GM18517 (cell line): ENCODE measurements at regions not wholly inside any gene's neighbourhood (a gene's known extent, or its start where the extent isn't known, plus 50 kb on each side); places are given as distances from the start of the nearest gene placed in this dataset.
"Not testable (repeated sequence)": the region's sequence is repeated elsewhere in the genome, so short reads cannot be mapped to it uniquely, and the experiment has no call there.

ENCODE experiments used
- ATAC-seq: cut with Tn5 transposase; IDR thresholded peaks from one replicate; pipeline ENCODE4 v1.9.1; 2021; ENCODE audit warnings: mild to moderate bottlenecking, moderate library complexity; ENCODE audit not compliant: unreplicated experiment

DNA sequence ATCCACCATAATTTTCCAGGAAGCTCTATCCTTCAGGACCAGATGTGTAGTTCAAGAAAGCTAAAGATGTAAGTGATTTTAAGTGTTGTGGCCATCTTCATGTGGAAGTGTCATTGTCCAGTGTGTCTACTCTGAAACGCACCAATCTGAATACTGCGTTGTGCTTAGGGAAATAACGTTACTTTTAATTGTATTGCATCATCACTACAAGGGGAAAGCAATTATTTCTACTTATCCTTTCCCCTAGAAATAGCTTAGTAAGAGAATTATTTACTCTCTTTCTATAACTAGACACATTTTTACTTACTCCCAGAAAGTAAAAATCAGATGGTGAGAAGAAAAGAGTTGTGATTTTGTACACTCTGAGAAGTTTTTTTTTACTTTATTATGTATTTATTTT lies 102.4 kb upstream of the DLGAP1 start:
- no peak for ATAC-seq

GRCh38 chr18:4551001-4551360 lies 95.9 kb upstream of the DLGAP1 start:
- ATAC-seq: no peak

DNA sequence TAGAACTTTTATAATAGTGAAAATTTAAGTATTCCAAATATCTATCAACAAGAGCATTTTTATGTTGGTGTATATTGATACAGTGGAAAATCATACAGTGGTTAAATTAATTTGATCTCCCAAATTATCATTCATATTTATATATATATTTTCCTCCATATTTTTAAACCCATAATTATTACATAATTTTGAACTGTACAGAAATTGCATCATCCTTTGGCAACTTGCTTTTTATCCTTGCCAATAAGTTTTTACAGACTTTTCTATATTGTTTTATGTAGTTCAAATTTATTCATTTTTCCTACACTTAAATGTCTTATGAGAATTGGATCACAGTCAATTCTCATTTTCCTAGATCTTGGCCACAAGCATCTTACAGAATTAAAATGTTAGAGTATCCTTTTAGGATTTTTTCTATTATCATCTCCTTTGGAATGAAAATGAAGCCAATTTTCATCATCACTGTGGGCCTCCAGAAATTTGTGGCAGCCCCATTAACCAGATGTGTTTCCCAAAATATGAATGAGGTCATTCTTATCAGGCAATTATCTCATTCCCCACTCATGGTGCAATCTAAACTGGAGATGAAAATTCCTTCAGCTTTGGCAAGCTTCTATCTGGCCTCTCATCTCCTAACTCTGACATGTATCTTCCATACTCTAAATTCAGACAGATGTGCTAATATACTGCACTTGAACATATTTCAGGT lies 94.2 kb upstream of the DLGAP1 start:
- ATAC-seq: no peak

GRCh38 chr18:4547126-4547525 lies 92.0 kb upstream of the DLGAP1 start:
- ATAC-seq: no peak

DNA sequence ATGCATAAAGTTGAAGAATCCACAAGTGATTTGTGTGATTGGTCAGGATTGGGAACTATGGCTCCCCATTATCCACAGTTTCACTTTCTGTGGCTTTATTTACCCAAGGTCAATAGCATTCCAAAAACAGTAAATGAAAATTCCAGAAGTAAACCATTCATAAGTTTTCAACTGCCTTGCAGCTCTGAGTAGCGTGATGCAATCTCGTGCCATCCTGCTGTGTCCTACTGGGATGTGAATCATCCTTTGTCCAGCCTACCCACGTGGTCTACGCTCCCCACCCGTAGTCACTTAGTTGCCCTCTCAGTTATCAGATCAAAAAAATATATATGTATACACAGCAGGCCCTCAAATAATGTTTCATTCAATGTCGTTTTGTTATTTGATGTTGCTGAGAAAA lies 89.0 kb upstream of the DLGAP1 start:
- no peak for ATAC-seq

DNA sequence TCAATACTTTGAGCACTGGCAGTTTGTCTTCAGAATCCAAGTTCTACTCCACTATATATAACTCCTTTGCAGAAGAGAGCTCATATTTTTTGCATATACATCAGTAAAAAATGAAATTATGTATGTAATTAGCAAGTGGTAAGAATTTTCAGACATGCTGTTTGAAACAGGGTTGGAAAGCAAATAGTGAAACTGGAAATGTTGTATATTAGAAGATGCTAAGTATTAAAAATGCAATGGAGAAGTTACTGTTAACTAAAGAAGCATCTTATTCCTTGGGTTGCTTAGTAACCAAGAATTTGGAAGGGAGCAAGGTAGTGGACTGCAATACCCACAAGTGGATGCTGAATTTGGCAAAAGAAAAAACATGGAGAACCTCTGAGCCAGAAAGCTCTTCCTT lies 88.6 kb upstream of the DLGAP1 start:
- ATAC-seq: no peak

- no peak for ATAC-seq
These were observed 86.5 kb upstream of the DLGAP1 start for GRCh38 chr18:4541588-4541987.

DNA sequence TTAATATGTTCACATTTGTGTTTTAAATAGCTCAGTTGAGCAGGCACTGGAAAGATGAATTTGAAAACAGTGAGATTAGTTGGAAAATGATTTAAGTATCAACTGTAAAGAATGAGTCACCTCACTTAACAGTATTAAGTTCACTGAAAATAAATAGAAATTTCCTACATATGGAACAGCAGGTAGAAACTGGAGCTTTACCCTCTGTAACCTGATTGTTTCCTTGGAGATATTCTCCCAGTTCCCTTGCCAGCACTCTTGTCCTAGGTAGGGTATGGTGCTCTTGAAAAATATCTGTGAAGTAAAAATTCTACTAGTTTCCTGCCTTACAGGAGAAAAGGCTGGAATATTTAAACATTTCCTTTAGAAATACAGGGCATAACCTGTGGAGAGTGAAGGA lies 81.3 kb upstream of the DLGAP1 start:
- no peak for ATAC-seq

GRCh38 chr18:4528405-4528804 lies 73.3 kb upstream of the DLGAP1 start:
- no peak for ATAC-seq

DNA sequence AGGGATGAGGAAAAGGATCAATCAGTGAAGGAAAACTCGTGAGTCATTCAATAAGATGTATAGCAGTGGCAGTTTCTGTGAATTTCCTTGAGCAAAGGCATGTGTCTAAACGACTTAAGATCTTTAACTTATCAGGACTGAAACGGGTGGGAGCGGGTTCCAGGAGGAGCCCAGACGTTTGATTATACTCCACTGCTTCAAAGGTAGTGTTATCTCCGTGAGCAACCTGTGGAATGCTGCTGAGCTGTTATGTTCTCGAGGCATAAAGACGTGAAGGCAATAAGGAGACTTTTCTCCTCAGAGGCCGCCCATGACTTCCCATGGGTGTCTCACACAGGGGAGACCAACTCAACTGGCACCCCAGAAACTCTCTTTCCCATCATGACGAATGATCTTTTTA lies 72.7 kb upstream of the DLGAP1 start:
- not testable (repeated sequence) for ATAC-seq

DNA sequence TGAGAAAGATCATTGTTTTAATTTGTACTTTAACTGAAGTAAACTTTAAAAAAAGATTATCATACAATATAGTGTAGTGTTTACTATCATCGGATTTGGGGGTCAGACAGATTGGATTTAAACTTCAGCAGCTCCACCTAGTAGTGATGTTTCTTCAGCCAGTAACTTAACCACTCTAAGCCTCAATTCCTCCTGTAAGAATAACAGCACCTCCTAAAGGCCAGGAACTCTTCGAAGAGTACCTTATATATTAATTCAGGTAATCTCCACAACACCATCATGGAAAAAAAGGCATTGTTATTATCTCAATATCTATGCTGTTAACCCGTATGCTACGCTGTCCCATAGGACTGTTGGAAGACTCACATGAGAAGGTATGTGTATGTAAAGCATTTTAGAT lies 69.0 kb upstream of the DLGAP1 start:
- no peak for ATAC-seq

DNA sequence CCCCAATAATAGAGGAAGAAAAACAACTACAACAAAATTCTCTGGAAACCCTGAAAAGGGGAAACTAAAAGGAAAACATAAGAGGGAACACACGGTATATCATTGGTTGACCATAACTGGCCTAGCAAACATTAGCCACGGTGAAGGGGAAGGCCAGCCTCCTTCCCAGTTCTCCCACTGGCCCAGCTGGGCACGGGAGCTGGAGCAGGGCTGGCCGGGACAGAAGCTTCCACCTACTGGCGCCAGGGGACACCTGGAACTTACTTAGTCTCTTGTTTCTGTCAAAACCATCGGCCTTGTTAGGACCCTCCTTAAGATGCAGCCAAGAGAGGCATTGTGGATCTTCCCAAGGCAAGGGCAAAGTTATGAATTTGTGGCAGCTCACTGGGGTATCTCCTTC lies 56.1 kb upstream of the DLGAP1 start:
- ATAC-seq: no peak

DNA sequence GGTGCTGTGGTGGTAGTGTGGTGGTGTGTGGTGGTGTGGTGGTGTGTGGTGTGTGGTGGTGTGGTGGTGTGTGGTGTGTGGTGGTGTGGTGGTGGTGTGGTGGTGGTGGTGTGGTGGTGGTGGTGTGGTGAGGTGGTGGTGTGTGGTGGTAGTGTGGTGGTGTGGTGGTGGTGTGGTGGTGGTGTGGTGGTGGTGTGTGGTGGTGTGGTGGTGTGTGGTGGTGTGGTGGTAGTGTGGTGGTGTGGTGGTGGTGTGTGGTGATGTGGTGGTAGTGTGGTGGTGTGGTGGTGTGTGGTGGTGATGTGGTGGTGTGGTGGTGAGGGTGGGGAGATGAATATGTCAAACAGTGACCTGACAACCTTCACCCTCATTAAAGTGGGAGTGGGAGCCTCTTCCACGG lies 55.6 kb upstream of the DLGAP1 start:
- ATAC-seq: no peak

- ATAC-seq: no peak
These were observed 55.1 kb upstream of the DLGAP1 start for GRCh38 chr18:4510160-4510559.
